HG02884 (cell line): ENCODE measurements at regions not wholly inside any gene's neighbourhood (a gene's known extent, or its start where the extent isn't known, plus 50 kb on each side); places are given as distances from the start of the nearest gene placed in this dataset.
A peak's percentile ranks its signal among the peaks of the same experiment; 100 is the strongest.
"Not testable (repeated sequence)": the region's sequence is repeated elsewhere in the genome, so short reads cannot be mapped to it uniquely, and the experiment has no call there.

Experiments used
- ATAC-seq: cut with Tn5 transposase; IDR thresholded peaks from one replicate; pipeline ENCODE4 v1.9.1; 2021; ENCODE audit warnings: mild to moderate bottlenecking, moderate library complexity; ENCODE audit not compliant: unreplicated experiment

GRCh38 chr5:160479220-160479619 is 57.6 kb downstream of the PTTG1 start:
- no peak for ATAC-seq

DNA sequence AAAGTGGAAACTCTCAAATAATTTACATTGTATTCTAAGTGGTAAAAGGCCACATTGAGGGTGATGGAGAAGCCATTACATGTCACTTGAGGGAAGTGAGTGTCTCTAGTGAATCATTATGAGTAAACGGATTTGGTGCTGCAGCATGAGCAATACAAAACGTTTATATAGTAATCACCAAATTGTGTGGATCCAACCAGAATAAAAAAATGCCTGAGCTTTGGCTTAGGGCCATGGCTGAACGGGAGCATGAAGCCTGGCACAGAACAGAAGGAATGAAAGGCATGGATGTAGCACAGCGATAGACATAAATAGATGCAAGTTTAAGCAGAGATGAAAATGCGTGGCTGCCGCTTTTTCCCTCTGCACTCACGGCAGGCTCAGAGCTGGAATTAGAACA is 58.3 kb downstream of the PTTG1 start:
- ATAC-seq = no peak

GRCh38 chr5:160480652-160481051 is 59.0 kb downstream of the PTTG1 start:
- no peak for ATAC-seq

- ATAC-seq = no peak
These were observed 63.0 kb downstream of the PTTG1 start for GRCh38 chr5:160484678-160485077.

- ATAC-seq = no peak
These were observed 63.8 kb downstream of the PTTG1 start for GRCh38 chr5:160485364-160485969.

GRCh38 chr5:160486573-160486972 is 64.9 kb downstream of the PTTG1 start:
- ATAC-seq = peak; percentile 61

GRCh38 chr5:160488394-160489325 is 67.0 kb downstream of the PTTG1 start:
- no peak for ATAC-seq

DNA sequence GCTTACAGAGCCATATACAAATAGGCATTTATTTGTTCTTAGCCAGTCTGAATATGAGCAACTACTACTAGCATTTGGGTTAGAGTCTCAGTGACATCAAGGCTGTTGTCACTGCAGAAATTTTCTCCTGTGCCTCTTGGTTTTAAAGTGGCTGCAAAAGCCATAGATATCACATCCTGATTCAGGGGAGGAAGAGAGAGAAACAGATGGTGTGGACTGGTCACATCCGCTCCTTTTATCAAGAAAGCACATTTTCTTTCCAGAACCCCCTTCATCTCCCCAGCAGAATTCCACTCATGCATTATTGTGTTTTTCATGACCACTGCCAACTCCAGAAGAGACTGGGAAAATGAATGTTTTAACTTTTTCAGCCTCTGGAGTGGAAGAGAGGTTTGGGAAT is 69.8 kb downstream of the PTTG1 start:
- no peak for ATAC-seq

- no peak for ATAC-seq
These were observed 70.9 kb downstream of the PTTG1 start for GRCh38 chr5:160492565-160492964.

DNA sequence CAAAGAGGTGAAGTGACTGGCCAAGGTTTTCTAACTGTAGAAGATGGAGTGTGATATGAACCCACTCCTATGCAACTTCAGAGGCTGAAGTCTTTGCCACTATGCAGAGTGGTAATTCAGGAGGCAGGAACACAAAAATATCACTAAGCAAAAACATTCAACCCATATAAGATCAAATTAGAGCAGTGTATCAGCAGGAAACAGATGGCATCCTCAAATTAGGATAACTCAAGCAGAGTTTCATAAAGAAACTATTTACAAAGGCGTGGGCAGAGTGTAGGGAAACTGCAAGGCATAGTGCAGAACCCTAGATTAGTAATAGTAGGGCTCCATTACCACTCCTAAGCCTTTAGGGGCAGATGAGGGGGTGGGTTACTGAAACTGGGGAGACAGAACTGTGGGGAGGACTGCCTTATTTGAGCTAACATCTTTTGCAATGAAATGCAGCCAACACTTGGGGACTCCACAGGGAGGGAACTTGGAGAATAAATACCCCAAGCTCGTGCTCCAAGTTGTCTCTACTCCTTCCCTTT is 72.2 kb downstream of the PTTG1 start:
- ATAC-seq = peak; percentile 43

DNA sequence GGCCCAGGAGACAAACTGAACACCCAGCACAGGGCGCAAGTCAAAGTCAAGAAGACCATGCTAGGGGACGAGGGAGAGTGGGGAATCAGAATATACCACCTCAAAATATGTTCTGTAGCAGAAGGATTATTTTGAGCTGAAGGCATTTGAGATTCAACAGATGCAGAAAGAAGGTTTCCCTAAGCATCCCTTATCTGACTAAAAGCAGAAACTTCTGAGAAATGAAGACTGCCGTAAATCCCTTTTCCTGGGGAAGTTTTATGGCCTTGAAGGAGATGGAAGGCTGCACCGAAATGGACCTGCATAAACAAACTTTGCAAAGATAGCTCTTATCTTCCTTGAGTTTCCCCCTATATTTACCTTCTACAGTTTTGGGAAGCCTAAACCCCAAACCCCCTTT is 72.8 kb downstream of the PTTG1 start:
- no peak for ATAC-seq

DNA sequence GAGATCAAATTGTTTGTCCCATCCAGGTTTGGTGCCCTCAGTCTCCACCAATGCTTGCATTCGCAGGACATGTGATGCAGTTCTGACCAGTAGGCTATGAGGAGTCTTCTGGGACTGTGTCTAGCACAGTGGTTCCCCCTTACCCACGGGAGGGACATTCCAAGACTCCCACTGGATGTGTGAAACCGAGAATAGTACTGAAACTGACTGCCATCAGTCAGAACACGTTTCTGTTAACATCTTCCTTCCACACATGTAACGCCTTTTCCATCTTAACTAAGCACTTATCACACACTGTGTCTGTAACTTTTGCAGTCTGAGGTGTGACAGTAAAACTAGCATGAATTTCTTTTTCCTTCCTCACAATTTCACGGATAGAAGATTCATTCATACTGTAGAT is 74.7 kb downstream of the PTTG1 start:
- peak; percentile 55 for ATAC-seq

- no peak for ATAC-seq
These were observed 75.1 kb downstream of the PTTG1 start for GRCh38 chr5:160496784-160497183.

DNA sequence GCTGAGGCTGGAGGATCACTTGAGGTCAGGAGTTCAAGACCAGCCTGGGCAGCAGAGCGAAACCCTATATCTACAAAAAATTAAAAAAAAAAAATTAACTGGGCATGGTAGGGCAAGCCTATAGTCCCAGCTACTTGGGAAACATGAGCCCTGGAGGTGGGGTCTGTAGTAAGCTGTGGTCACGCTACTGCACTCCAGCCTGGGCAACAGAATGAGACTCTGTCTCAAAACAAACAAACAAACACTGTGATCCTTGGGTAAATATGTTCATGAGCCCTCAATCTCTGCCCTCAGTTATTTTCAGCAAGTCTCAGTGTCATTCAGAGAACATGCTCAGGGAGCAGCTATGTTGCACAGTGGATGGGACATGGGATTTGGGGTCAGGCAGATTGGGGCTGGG is 76.2 kb downstream of the PTTG1 start:
- no peak for ATAC-seq

DNA sequence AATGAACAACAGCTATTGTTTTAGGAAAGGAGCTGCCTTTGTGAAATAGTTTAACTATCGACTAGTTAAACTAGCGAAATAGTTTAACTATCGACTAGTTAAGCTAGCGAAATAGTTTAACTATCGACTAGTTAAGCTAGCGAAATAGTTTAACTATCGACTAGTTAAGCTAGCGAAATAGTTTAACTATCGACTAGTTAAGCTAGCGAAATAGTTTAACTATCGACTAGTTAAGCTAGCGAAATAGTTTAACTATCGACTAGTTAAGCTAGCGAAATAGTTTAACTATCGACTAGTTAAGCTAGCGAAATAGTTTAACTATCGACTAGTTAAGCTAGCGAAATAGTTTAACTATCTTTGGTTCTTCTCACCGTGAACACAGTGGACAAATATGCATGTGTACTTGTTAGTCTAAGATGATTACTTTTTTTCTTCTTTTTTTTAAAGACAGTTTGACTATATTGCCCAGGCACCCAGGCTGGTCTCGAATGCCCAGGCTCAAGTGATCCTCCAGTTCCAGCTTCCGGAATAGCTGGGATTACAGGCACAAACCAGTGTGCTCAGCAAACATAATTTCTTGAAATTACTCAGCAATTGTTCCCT is 76.9 kb downstream of the PTTG1 start:
- not testable (repeated sequence) for ATAC-seq

GRCh38 chr5:160500786-160501779 is 79.4 kb downstream of the PTTG1 start:
- peak; percentile 36 for ATAC-seq

- no peak for ATAC-seq
These were observed 83.3 kb downstream of the PTTG1 start for GRCh38 chr5:160504906-160505305.

GRCh38 chr5:160506006-160507004 is 84.7 kb downstream of the PTTG1 start:
- ATAC-seq = peak; percentile 66

- ATAC-seq = no peak
These were observed 85.6 kb downstream of the PTTG1 start for GRCh38 chr5:160507221-160507721.
